Endothelial cell of umbilical vein (primary cell): ENCODE measurements at regions not wholly inside any gene's neighbourhood (a gene's known extent, or its start where the extent isn't known, plus 50 kb on each side); places are given as distances from the start of the nearest gene placed in this dataset.

Source experiments
- BruUV-seq: library from RNA; stranded (reverse); fragments of 400-500 nt; replicated peaks from 2 replicates; lab custom pipeline; 2021; lab: Mats Ljungman, UMichigan
- CTCF ChIA-PET: fragments of 300-600, 350-600 bp; sonication (Branson Sonifier 250); formaldehyde crosslinking; loops from one replicate; lab custom pipeline; 2021; ENCODE audit warnings: antibody characterized with exemption, inconsistent platforms; lab: Charles Lee
- POLR2A ChIA-PET: fragments of 300-600, 350-600 bp; sonication (Branson Sonifier 250); formaldehyde crosslinking; loops from one replicate; lab custom pipeline; 2021; ENCODE audit warnings: antibody characterized with exemption, inconsistent platforms; lab: Charles Lee
- DNase-seq: peaks from one replicate; pipeline ENCODE4 v3.0.0-alpha.2; 2011; ENCODE audit warnings: low read depth, low spot score
- FAIRE-seq: peaks from 2 replicates; lab custom pipeline; 2011; peaks lifted over from hg19 to GRCh38; lab: Jason Lieb, UNC
- H2AFZ ChIP-seq: 2 replicates; pipeline ENCODE4 v1.6.0; 2012; ENCODE audit warnings: low read depth, low read length, control low read depth, inconsistent platforms
- H3K27ac ChIP-seq: 2 replicates; pipeline ENCODE4 v1.5.1; 2011; ENCODE audit warnings: low read depth, mild to moderate bottlenecking, control low read depth, low read length, moderate library complexity; ENCODE audit not compliant: insufficient read depth
- H3K27me3 ChIP-seq, 2 experiments: 2 replicates each; pipeline versions ENCODE4 v1.6.0 to v1.6.1; 2011; ENCODE audit warnings: low read length in 2 of 2, mixed read lengths in 1 of 2; ENCODE audit not compliant: control insufficient read depth in 2 of 2, insufficient read depth in 2 of 2
- H3K36me3 ChIP-seq, 2 experiments: 2 replicates in 1 of 2; 3 replicates in 1 of 2; pipeline ENCODE4 v1.5.1; 2011; ENCODE audit warnings: low read length in 2 of 2, mild to moderate bottlenecking in 1 of 2, moderate library complexity in 1 of 2; ENCODE audit not compliant: control insufficient read depth in 2 of 2, insufficient read depth in 2 of 2; ENCODE audit errors: extremely low read depth in 1 of 2
- H3K4me1 ChIP-seq: 3 replicates; pipeline ENCODE4 v1.5.1; 2011; ENCODE audit warnings: mild to moderate bottlenecking, low read length; ENCODE audit not compliant: control insufficient read depth, insufficient read depth; ENCODE audit errors: extremely low read depth
- H3K4me2 ChIP-seq: 2 replicates; pipeline ENCODE4 v1.6.1; 2011; ENCODE audit warnings: low read length, control low read depth, mixed read lengths; ENCODE audit not compliant: insufficient read depth
- H3K4me3 ChIP-seq, 3 experiments: fragments of 200-600 bp in 1 of 3; sonication (generic), shearing (Covaris generic) in 1 of 3; replicated peaks in 1 of 3; 2 replicates each; pipeline ENCODE4 v1.5.1; 2011 to 2016; ENCODE audit warnings: control low read depth in 3 of 3, low read length in 3 of 3, mild to moderate bottlenecking in 2 of 3, inconsistent platforms in 1 of 3, low read depth in 1 of 3, moderate library complexity in 1 of 3; ENCODE audit not compliant: insufficient read depth in 1 of 3
- H3K79me2 ChIP-seq: 2 replicates; pipeline ENCODE4 v1.6.0; 2012; ENCODE audit warnings: low read length, inconsistent platforms; ENCODE audit not compliant: control insufficient read depth, insufficient read depth
- H3K9ac ChIP-seq: replicated peaks from 2 replicates; pipeline ENCODE3; 2011; ENCODE audit warnings: low read length, control low read depth; ENCODE audit not compliant: insufficient read depth; ENCODE audit errors: extremely low read depth
- H3K9me1 ChIP-seq: replicated peaks from 3 replicates; pipeline ENCODE4 v1.6.0; 2011; ENCODE audit warnings: mild to moderate bottlenecking, low read length; ENCODE audit not compliant: control insufficient read depth, insufficient read depth; ENCODE audit errors: extremely low read depth
- H3K9me3 ChIP-seq: replicated peaks from 2 replicates; pipeline ENCODE4 v1.5.1; 2012; ENCODE audit warnings: low read length, inconsistent platforms; ENCODE audit not compliant: control insufficient read depth, insufficient read depth
- H4K20me1 ChIP-seq: replicated peaks from 2 replicates; pipeline ENCODE3; 2011; ENCODE audit warnings: mild to moderate bottlenecking, low read length; ENCODE audit not compliant: control insufficient read depth, insufficient read depth; ENCODE audit errors: extremely low read depth
- CTCF ChIP-seq, 2 donors: IDR thresholded peaks; 1 replicate in 1 of 2; 2 replicates in 1 of 2; pipeline ENCODE4 v1.5.1; 2011; ENCODE audit warnings: low read length in 2 of 2, mild to moderate bottlenecking in 2 of 2, moderate library complexity in 2 of 2, control low read depth in 1 of 2, inconsistent platforms in 1 of 2, low read depth in 1 of 2; ENCODE audit not compliant: insufficient read depth in 1 of 2; ENCODE audit errors: extremely low read depth in 1 of 2
- EZH2 ChIP-seq: IDR thresholded peaks from 2 replicates; pipeline ENCODE4 v1.6.1; 2012; ENCODE audit warnings: borderline replicate concordance, low read depth, mild to moderate bottlenecking, moderate library complexity, low read length, inconsistent platforms; ENCODE audit not compliant: severe bottlenecking
- FOS ChIP-seq: IDR thresholded peaks from 2 replicates; pipeline ENCODE4 v1.6.1; 2011; ENCODE audit warnings: mild to moderate bottlenecking, low read length, moderate library complexity, borderline replicate concordance; ENCODE audit not compliant: insufficient read depth
- GATA2 ChIP-seq: IDR thresholded peaks from 2 replicates; pipeline ENCODE4 v1.7.0; 2011; ENCODE audit warnings: low read depth, mild to moderate bottlenecking, moderate library complexity, mixed read lengths, low read length; ENCODE audit not compliant: insufficient read length, insufficient read depth
- MAX ChIP-seq: IDR thresholded peaks from 2 replicates; pipeline ENCODE4 v1.6.1; 2011; ENCODE audit not compliant: insufficient read depth, insufficient read length
- MYC ChIP-seq: IDR thresholded peaks from one replicate; pipeline ENCODE4 v1.6.1; 2011; ENCODE audit warnings: mild to moderate bottlenecking, low read depth, low read length
- POLR2A ChIP-seq: IDR thresholded peaks from 2 replicates; pipeline ENCODE4 v1.6.1; 2012; ENCODE audit warnings: low read depth, mild to moderate bottlenecking, control low read depth, low read length
- POLR2AphosphoS5 ChIP-seq: IDR thresholded peaks from 2 replicates; pipeline ENCODE4 v1.6.1; 2012; ENCODE audit warnings: low read depth, mild to moderate bottlenecking, control low read depth, low read length, moderate library complexity; ENCODE audit not compliant: insufficient read depth
- dilution Hi-C: fragments of 300-500 bp; cut with MboI; formaldehyde crosslinking; loops from one replicate; pipeline ENCODE4 v1.15.0; 2019; ENCODE audit warnings: low sequenced_read_pairs; ENCODE audit not compliant: extremely low pct_ligation_motif_present
- intact Hi-C: fragments of 100-400 bp; cut with micrococcal nuclease; formaldehyde crosslinking; loops from one replicate; pipeline ENCODE4 v1.10.0; 2022

GRCh38 chr3:135788146-135788545 lies 177.4 kb upstream of the PPP2R3A start:
- H3K4me3 ChIP-seq = no peak overlapping the region
- H3K79me2 ChIP-seq = no peaks in the 10 kb centered on the region
- H3K27me3 ChIP-seq = no peaks in the 10 kb centered on the region
- ChIA-PET CTCF (no interaction called here), POLR2A (no interaction called here)
- DNase-seq (no peak), FAIRE-seq (no peak)
- BruUV-seq = no TSS peak
- H3K27ac ChIP-seq = no peak overlapping the region
- no peak overlapping the region for H3K9ac ChIP-seq
- no peaks in the 10 kb centered on the region for H4K20me1 ChIP-seq
- TF ChIP-seq EZH2 (no peak), POLR2A (no peak), POLR2AphosphoS5 (no peak), CTCF (IDR thresholded peaks at IDR 0.05; ENCODE audit: extremely low read depth in 1 of 2, insufficient read depth in 1 of 2, low read depth in 1 of 2, low read length in 2 of 2) (no peak), MYC (no peak), FOS (no peak), MAX (no peak), GATA2 (no peak)
- dilution Hi-C loops (no loop called here), intact Hi-C loops (no loop called here)
- no peaks in the 10 kb centered on the region for H3K4me1 ChIP-seq
- no peaks in the 10 kb centered on the region for H3K9me1 ChIP-seq
- no peak overlapping the region for H3K4me2 ChIP-seq
- H3K36me3 ChIP-seq = no peaks in the 10 kb centered on the region
- no peak overlapping the region for H2AFZ ChIP-seq
- H3K9me3 ChIP-seq = peaks cover 2% of the 10 kb centered on the region
